ENCODE measurements at regions not wholly inside any gene's neighbourhood (a gene's known extent, or its start where the extent isn't known, plus 50 kb on each side); places are given as distances from the start of the nearest gene placed in this dataset.

GRCh38 chr15:37425541-37425940 lies 325.2 kb upstream of the MEIS2 start:
- no peak for TF ChIP-seq POLR2A (IDR thresholded peaks at IDR 0.05; ENCODE audit: low read depth, low read length)
- no peak for TF ChIP-seq TAF1 (IDR thresholded peaks at IDR 0.05; ENCODE audit: borderline replicate concordance, low read depth, low read length)
